ENCODE measurements at regions not wholly inside any gene's neighbourhood (a gene's known extent, or its start where the extent isn't known, plus 50 kb on each side); places are given as distances from the start of the nearest gene placed in this dataset.

- Histone ChIP-seq H3K27ac (no peak overlapping the region), H3K9me3 (no peaks in the 10 kb centered on the region), H3K4me3 (no peak overlapping the region), H3K27me3 (no peaks in the 10 kb centered on the region), H3K9ac (ENCODE audit: low read depth in 2 of 2, low read length in 2 of 2) (no peak overlapping the region), H3K4me1 (no peaks in the 10 kb centered on the region), H3K36me3 (no peaks in the 10 kb centered on the region)
- DNase-seq: no peak
- TF ChIP-seq CTCF (IDR thresholded peaks at IDR 0.05): no peak
- intact Hi-C loops (cut with DNase I): no loop called here
Measured at GRCh38 chr10:130656187-130656575, 520.0 kb downstream of the GLRX3 start.

GRCh38 chr10:130656582-130657133 is 520.5 kb downstream of the GLRX3 start:
- Histone ChIP-seq H3K4me1 (no peaks in the 10 kb centered on the region), H3K27ac (no peak overlapping the region), H3K9ac (ENCODE audit: low read depth in 2 of 2, low read length in 2 of 2) (no peak overlapping the region), H3K36me3 (no peaks in the 10 kb centered on the region), H3K9me3 (no peaks in the 10 kb centered on the region), H3K4me3 (no peak overlapping the region), H3K27me3 (no peaks in the 10 kb centered on the region)
- no peak for DNase-seq
- intact Hi-C loops (cut with DNase I): no loop called here
- no peak for TF ChIP-seq CTCF (IDR thresholded peaks at IDR 0.05)

GRCh38 chr10:130658687-130659290 is 522.6 kb downstream of the GLRX3 start:
- DNase-seq: no peak
- intact Hi-C loops (cut with DNase I): no loop called here
- H3K9ac ChIP-seq (ENCODE audit: low read depth in 2 of 2, low read length in 2 of 2): no peak overlapping the region
- H3K4me1 ChIP-seq: no peaks in the 10 kb centered on the region
- H3K9me3 ChIP-seq: no peaks in the 10 kb centered on the region
- H3K36me3 ChIP-seq: no peaks in the 10 kb centered on the region
- no peak overlapping the region for H3K4me3 ChIP-seq
- no peak for TF ChIP-seq CTCF (IDR thresholded peaks at IDR 0.05)
- H3K27me3 ChIP-seq: no peaks in the 10 kb centered on the region
- H3K27ac ChIP-seq: no peak overlapping the region

GRCh38 chr10:130659528-130659927 is 523.3 kb downstream of the GLRX3 start:
- Histone ChIP-seq H3K27ac (no peak overlapping the region), H3K9ac (ENCODE audit: low read depth in 2 of 2, low read length in 2 of 2) (no peak overlapping the region), H3K27me3 (no peaks in the 10 kb centered on the region), H3K4me3 (no peak overlapping the region), H3K9me3 (no peaks in the 10 kb centered on the region), H3K4me1 (no peaks in the 10 kb centered on the region), H3K36me3 (no peaks in the 10 kb centered on the region)
- intact Hi-C loops (cut with DNase I): no loop called here
- no peak for TF ChIP-seq CTCF (IDR thresholded peaks at IDR 0.05)
- no peak for DNase-seq

GRCh38 chr10:130660266-130660665 is 524.1 kb downstream of the GLRX3 start:
- Histone ChIP-seq H3K4me1 (no peaks in the 10 kb centered on the region), H3K9ac (ENCODE audit: low read depth in 2 of 2, low read length in 2 of 2) (no peak overlapping the region), H3K4me3 (no peak overlapping the region), H3K27me3 (no peaks in the 10 kb centered on the region), H3K9me3 (no peaks in the 10 kb centered on the region), H3K27ac (no peak overlapping the region), H3K36me3 (no peaks in the 10 kb centered on the region)
- no peak for DNase-seq
- no peak for TF ChIP-seq CTCF (IDR thresholded peaks at IDR 0.05)
- intact Hi-C loops (cut with DNase I): no loop called here
